Gastrocnemius medialis (tissue), 4 donors: ENCODE measurements at regions not wholly inside any gene's neighbourhood (a gene's known extent, or its start where the extent isn't known, plus 50 kb on each side); places are given as distances from the start of the nearest gene placed in this dataset.

ENCODE experiments used
- ATAC-seq, 2 donors: fragments of 150-250 bp; one replicate each; pipeline ENCODE4 v1.9.1; 2016
- DNase-seq, 2 donors: peaks; one replicate each; pipeline ENCODE4 v3.0.0-alpha.2; 2019
- H3K27ac ChIP-seq, 4 donors: fragments of 200-600 bp; sonication (generic); 1 replicate in 1 of 4; 2 replicates in 3 of 4; pipeline ENCODE4 v1.5.1; 2016 to 2018; ENCODE audit warnings: mild to moderate bottlenecking in 2 of 4, moderate library complexity in 1 of 4
- H3K27me3 ChIP-seq, 3 donors: fragments of 200-600 bp; sonication (generic) in 2 of 3; 1 replicate in 1 of 3; 2 replicates in 2 of 3; pipeline versions ENCODE4 v1.5.1 to v1.6.0; 2016 to 2019; ENCODE audit warnings: mild to moderate bottlenecking in 1 of 3, moderate library complexity in 1 of 3
- H3K36me3 ChIP-seq, 2 donors: fragments of 200-600 bp; sonication (generic) in 1 of 2; one replicate each; pipeline ENCODE4 v1.5.1; 2017 to 2018
- H3K4me1 ChIP-seq, 2 donors: fragments of 200-600 bp; sonication (generic) in 1 of 2; one replicate each; pipeline ENCODE4 v1.5.1; 2016 to 2017; ENCODE audit warnings: mild to moderate bottlenecking in 2 of 2
- H3K4me3 ChIP-seq, 4 donors: fragments of 200-600 bp; sonication (generic) in 3 of 4; 1 replicate in 1 of 4; 2 replicates in 3 of 4; pipeline ENCODE4 v1.5.1; 2016 to 2019; ENCODE audit warnings: mild to moderate bottlenecking in 2 of 4
- H3K9me3 ChIP-seq, 3 donors: fragments of 200-600 bp; sonication (generic) in 2 of 3; 1 replicate in 1 of 3; 2 replicates in 2 of 3; pipeline ENCODE4 v1.5.1; 2016 to 2019
- POLR2A ChIP-seq, 2 donors: fragments of 450-650 bp; IDR thresholded peaks; one replicate each; pipeline ENCODE4 v1.6.1; 2017; ENCODE audit warnings: antibody characterized with exemption in 2 of 2, mild to moderate bottlenecking in 2 of 2, moderate library complexity in 2 of 2
- in situ Hi-C, 4 donors: fragments of 200-750 bp; cut with MboI; loops; one replicate each; pipeline versions ENCODE4 v1.15.0 to v1.8.0; 2017; ENCODE audit warnings: low sequenced_read_pairs in 4 of 4
- intact Hi-C: fragments of 100-400 bp; cut with DNase I; formaldehyde crosslinking; loops from one replicate; pipeline ENCODE4 v1.15.1; 2023; ENCODE audit warnings: low total_unique reads
- TF ChIP-seq, protein P1 (sequence below), 5 experiments: fragments of 450-650 bp in 3 of 5; fragments of 200-600 bp in 2 of 5; sonication (generic) in 2 of 5; IDR thresholded peaks in 4 of 5; conservative IDR thresholded peaks in 1 of 5; 1 replicate in 4 of 5; 2 replicates in 1 of 5; pipeline ENCODE4 v1.5.1; 2016 to 2019; ENCODE audit warnings: antibody characterized with exemption in 5 of 5, mild to moderate bottlenecking in 3 of 5, moderate library complexity in 3 of 5

DNA sequence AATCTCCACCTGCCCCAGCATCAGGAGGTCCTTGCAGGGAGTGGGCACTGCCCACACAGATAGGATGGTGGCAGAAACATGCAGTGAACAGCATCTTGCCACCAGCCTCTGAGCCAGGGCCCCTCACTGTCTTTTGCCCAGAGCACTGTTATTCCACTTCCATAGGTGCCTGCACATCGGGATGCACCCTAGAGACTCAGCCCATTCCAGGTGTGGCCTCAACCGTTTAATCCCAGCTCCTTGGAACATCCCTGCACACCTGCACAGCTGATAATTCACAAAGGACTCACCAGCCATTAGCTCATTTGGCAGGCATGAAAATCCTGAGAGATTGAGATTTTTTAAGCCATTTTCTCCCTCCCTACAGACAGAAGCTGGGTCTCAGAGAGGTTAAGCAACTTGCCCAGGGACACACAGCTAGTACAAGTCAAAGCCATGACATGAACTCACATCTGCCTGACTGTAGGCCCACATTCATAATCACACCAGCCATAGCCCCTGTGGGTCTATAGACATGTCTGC lies 116.3 kb downstream of the EFNB1 start:
- Histone ChIP-seq H3K27ac (no peak overlapping the region), H3K27me3 (no peaks in the 10 kb centered on the region), H3K4me3 (no peak overlapping the region), H3K9me3 (no peaks in the 10 kb centered on the region), H3K4me1 (no peaks in the 10 kb centered on the region), H3K36me3 (no peaks in the 10 kb centered on the region)
- in situ Hi-C loops (no loop called here), intact Hi-C loops (no loop called here)
- DNase-seq (no peak), ATAC-seq (no peak)
- TF ChIP-seq POLR2A (IDR thresholded peaks at IDR 0.05): no peak
- TF ChIP-seq, protein P1, sequence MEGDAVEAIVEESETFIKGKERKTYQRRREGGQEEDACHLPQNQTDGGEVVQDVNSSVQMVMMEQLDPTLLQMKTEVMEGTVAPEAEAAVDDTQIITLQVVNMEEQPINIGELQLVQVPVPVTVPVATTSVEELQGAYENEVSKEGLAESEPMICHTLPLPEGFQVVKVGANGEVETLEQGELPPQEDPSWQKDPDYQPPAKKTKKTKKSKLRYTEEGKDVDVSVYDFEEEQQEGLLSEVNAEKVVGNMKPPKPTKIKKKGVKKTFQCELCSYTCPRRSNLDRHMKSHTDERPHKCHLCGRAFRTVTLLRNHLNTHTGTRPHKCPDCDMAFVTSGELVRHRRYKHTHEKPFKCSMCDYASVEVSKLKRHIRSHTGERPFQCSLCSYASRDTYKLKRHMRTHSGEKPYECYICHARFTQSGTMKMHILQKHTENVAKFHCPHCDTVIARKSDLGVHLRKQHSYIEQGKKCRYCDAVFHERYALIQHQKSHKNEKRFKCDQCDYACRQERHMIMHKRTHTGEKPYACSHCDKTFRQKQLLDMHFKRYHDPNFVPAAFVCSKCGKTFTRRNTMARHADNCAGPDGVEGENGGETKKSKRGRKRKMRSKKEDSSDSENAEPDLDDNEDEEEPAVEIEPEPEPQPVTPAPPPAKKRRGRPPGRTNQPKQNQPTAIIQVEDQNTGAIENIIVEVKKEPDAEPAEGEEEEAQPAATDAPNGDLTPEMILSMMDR (IDR thresholded peaks at IDR 0.05 in 4 of 5, conservative IDR thresholded peaks at IDR 0.05 in 1 of 5): no peak

DNA sequence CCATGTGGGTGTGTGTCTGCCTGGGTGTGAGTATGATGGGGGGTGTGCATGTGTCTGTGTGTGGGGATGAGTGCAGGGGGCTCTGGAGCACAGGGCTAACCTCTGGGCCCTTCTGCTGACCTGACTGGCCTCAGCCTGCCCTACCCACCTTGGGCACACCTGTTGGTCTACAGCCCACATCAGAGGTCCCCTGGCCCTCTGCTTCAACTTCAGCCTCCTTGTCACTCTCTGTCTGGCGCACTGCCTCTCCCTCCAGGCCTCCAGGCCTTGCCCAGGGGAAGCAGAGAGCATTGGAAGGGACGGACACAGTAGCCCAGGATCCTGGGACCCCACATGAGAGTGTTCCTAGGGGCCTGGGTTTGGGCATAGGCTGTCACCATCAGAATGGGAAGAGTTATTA lies 115.4 kb downstream of the EFNB1 start:
- ATAC-seq: no peak
- intact Hi-C loops: no loop called here
- in situ Hi-C loops: no loop called here

DNA sequence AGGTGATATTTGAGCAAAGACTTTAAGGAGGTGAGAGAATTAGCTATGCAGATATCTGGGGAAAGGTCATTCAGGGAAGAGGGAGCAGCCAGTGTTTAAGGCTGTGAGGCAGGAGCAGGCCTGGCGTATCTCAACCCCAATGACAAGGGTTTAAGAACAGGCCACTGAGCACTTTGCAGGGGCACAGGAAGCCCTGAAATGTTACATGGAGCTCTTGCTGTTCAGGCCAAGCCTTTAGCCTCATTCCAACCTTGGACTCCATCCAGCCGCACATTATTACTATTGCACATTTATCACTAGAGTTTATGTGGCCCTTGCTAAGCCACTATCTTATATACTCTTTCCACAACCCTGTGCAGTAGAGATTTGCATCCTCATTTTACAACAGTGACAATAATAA lies 114.0 kb downstream of the EFNB1 start:
- Histone ChIP-seq H3K27ac (no peak overlapping the region), H3K4me1 (no peaks in the 10 kb centered on the region), H3K36me3 (no peaks in the 10 kb centered on the region), H3K9me3 (no peaks in the 10 kb centered on the region), H3K27me3 (no peaks in the 10 kb centered on the region), H3K4me3 (no peak overlapping the region)
- no peak for ATAC-seq
- intact Hi-C loops (no loop called here), in situ Hi-C loops (no loop called here)
- no peak for TF ChIP-seq POLR2A (IDR thresholded peaks at IDR 0.05)
- TF ChIP-seq, protein P1 (IDR thresholded peaks at IDR 0.05 in 4 of 5, conservative IDR thresholded peaks at IDR 0.05 in 1 of 5): no peak
- DNase-seq: no peak

More for the DNA sequence above, 115.4 kb downstream of the EFNB1 start:
- DNase-seq: no peak
- no peak overlapping the region for H3K27ac ChIP-seq
- no peaks in the 10 kb centered on the region for H3K27me3 ChIP-seq
- no peaks in the 10 kb centered on the region for H3K4me1 ChIP-seq
- no peak overlapping the region for H3K4me3 ChIP-seq
- TF ChIP-seq POLR2A (IDR thresholded peaks at IDR 0.05): no peak
- TF ChIP-seq, protein P1 (IDR thresholded peaks at IDR 0.05 in 4 of 5, conservative IDR thresholded peaks at IDR 0.05 in 1 of 5): no peak
- no peaks in the 10 kb centered on the region for H3K36me3 ChIP-seq
- H3K9me3 ChIP-seq: no peaks in the 10 kb centered on the region

DNA sequence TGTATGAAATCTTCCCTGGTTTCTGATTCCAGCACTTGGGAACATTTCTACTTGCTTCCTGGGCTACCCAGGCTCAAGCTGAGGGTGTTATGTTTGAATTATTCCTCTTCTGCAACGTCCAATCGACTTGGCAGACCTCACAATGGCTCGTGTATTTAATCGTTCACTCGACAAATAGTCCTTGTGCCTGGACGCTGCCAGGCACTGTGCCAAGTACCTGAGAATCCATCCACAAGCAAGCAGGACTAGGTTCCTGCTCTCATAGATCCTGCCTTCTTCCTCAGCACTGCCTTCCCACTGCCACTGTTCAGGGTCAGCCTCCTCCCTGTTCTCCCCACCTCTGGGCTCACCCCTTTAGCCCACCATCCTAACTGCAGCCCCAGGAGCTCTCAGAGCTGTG lies 113.3 kb downstream of the EFNB1 start:
- Histone ChIP-seq H3K4me3 (no peak overlapping the region), H3K9me3 (no peaks in the 10 kb centered on the region), H3K27ac (no peak overlapping the region), H3K36me3 (no peaks in the 10 kb centered on the region), H3K27me3 (no peaks in the 10 kb centered on the region), H3K4me1 (no peaks in the 10 kb centered on the region)
- TF ChIP-seq, protein P1 (IDR thresholded peaks at IDR 0.05 in 4 of 5, conservative IDR thresholded peaks at IDR 0.05 in 1 of 5): no peak
- no peak for TF ChIP-seq POLR2A (IDR thresholded peaks at IDR 0.05)
- DNase-seq: no peak
- in situ Hi-C loops: no loop called here
- no peak for ATAC-seq
- intact Hi-C loops: no loop called here

DNA sequence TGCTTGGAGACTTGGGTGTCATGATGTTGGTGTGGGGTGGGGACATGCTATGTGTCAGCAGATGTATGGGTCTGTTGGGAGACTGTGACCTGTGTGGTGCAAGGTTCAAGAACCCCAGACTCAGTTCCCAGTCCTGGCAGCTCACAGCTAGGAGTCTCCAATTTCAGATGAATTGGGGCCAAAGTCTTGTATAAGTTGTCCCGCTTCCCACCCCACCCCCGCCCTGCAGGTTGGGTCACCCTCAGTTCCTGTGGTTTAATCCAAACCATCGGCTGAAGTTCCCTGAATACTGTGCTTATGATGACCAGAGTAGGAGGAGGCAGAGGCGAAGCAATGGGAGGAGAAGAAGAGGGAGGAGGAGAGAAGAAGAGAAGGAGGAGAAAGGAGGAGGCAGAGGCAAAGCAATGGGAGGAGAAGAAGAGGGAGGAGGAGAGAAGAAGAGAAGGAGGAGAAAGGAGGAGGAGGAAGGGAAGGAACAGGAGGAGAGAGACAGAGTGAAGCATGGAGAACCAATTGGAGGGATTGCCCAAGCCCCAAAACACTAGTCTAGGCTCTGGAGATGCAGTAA lies 112.6 kb downstream of the EFNB1 start:
- no peak overlapping the region for H3K27ac ChIP-seq
- H3K36me3 ChIP-seq: no peaks in the 10 kb centered on the region
- no peak overlapping the region for H3K4me3 ChIP-seq
- no peaks in the 10 kb centered on the region for H3K27me3 ChIP-seq
- ATAC-seq (no peak), DNase-seq (no peak)
- no peaks in the 10 kb centered on the region for H3K4me1 ChIP-seq
- H3K9me3 ChIP-seq: no peaks in the 10 kb centered on the region
- TF ChIP-seq, protein P1 (IDR thresholded peaks at IDR 0.05 in 4 of 5, conservative IDR thresholded peaks at IDR 0.05 in 1 of 5): no peak
- no peak for TF ChIP-seq POLR2A (IDR thresholded peaks at IDR 0.05)
- intact Hi-C loops: no loop called here
- in situ Hi-C loops: no loop called here
